Stimulated activated CD4-positive, alpha-beta T cell treated with anti-CD3 and anti-CD28 coated beads, Interleukin-4, amount 100 ng/mL, for 48 hours (primary cell): ENCODE measurements at regions not wholly inside any gene's neighbourhood (a gene's known extent, or its start where the extent isn't known, plus 50 kb on each side); places are given as distances from the start of the nearest gene placed in this dataset.

Experiments
- DNase-seq, 2 donors: peaks; one replicate each; pipeline ENCODE4 v3.0.0-alpha.2; 2020; ENCODE audit warnings: low read depth in 2 of 2

DNA sequence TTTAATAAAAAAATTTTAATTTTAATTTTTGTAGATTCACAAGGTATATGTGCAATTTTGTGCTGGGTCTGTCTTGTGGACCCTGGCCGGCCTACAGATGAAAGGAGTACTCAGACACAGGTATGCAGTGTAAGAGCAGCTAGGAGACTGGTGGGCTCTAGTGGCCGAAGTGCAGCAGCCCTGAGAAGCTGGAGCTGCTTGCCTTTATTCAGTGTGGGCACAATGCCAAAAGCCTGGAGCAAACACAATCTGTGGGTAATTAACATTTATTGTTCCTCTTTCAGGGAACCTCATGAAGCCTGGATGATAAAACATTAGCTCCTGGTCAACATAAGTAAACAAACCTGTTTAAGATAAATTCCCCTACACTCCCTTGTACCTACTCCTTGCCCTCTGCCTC is 135.7 kb upstream of the SEL1L start:
- no peak for DNase-seq

DNA sequence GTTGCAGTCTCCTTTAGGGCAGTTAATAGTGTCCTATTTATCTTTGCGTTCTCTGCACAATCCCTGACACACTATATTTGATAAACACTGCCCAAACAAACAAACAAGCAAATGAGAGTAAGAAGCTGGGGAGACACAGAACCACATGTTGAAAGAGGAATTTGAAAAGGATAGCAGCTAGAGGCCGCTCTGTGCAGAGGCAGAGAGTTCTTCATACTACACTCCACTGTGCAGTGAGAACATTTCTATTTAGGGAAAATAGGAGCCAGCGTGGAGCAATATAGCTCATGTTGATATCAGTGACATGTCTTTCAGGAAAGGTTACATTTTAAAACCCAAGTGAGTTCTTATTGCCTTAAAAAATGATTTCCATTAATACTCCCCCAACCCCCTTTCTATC is 140.3 kb upstream of the SEL1L start:
- no peak for DNase-seq

- DNase-seq: no peak
Observed at GRCh38 chr14:81676395-81676794, 142.7 kb upstream of the SEL1L start.

DNA sequence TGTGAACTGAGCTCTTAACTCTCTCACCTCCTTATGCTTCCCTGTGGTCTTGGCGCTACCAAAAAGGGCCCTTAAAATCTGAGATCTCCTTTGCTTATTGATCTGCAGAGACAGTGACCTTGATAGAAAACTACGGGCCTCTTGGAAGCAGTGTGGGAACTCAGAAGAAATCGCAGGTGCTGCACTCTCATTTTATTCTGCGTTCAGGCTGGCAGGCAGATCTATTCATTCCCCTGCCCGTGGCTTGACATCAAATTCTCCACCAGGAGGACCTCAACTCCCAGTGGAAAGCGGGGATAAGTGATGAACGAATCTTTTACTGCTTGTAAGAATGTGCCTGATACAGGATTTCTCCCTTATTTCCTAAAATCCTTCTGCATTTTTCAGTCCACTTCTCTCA is 143.2 kb upstream of the SEL1L start:
- DNase-seq: no peak

DNA sequence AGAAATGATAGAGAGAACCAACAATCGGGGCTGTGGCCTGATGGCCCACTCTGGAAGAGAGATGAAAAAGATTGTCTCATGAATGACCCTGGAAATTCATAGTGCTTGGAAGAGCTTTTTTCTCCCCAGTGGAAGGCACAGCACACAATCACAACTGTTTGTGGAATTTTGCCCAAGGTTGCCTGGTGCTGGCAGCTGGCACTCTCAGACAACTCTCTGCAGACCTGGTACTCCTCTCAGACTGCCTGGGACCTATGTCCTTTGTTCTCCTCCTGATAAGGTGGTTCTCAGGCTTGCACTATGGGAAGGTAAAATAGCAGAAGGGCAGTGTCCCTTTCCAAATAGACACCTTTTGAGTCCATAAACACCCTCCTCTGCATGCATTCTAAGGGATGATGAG is 144.1 kb upstream of the SEL1L start:
- no peak for DNase-seq

DNA sequence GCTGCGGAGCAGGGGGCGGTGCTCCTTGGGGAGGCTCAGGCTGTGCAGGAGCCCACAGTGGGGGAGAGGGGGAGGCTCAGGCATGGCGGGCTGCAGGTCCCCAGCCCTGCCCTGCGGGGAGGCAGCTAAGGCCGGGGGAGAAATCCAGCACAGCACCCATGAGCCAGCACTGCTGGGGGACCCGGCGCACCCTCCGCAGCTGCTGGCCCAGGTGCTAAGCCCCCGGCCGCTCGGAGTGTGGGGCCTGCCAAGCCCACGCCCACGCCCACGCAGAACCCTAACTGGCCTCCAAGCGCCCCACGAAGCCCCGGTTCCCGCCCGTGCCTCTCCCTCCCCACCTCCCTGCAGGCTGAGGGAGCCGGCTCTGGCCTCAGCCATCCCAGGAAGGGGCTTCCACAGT is 145.6 kb upstream of the SEL1L start:
- DNase-seq: no peak

GRCh38 chr14:81681541-81681940 is 147.9 kb upstream of the SEL1L start:
- DNase-seq: no peak

- no peak for DNase-seq
Observed at GRCh38 chr14:81682134-81682533, 148.5 kb upstream of the SEL1L start.

- no peak for DNase-seq
Observed at GRCh38 chr14:81682701-81683100, 149.0 kb upstream of the SEL1L start.

GRCh38 chr14:81684696-81685095 is 151.0 kb upstream of the SEL1L start:
- no peak for DNase-seq

DNA sequence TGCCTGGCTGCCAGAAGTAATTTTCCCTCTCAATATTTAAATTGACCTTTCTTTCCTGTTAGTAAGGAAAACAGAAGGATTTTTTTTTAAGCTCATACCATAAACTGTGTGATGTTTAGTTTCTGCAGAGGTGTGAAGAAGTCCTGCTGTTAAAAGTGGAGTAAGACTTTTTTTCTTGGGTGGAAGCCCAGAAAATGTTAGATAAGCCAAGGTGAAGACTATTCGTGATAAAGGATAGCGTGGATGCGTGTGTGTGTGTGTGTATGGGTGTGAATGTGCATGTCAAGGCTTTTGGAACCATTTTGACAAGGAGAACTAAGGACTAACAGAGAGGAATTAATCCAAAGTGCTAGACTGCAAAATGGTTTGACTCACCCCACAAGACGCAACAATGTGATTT is 152.9 kb upstream of the SEL1L start:
- DNase-seq: no peak

GRCh38 chr14:81691931-81692330 is 158.3 kb upstream of the SEL1L start:
- DNase-seq: no peak

GRCh38 chr14:81694419-81694818 is 160.8 kb upstream of the SEL1L start:
- no peak for DNase-seq

DNA sequence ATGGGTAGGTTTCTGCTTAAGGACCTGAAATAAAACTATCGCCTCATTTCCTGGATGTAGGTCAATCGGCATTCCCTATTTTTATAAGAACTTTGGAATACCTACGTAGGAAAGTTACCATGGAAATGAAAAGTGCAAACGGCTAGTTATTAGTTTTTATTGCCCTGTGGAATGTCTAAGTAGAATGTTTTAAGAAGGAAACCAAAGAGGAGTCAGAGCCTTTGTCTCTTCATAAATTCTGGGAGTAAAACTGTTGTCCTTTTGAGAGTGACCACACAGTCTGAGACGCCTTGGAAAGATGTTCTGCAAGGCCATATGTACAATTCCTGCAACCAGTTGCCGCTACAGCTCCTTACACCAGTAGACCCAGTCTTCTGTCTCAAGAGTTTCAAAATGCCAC is 176.0 kb upstream of the SEL1L start:
- DNase-seq: no peak

DNA sequence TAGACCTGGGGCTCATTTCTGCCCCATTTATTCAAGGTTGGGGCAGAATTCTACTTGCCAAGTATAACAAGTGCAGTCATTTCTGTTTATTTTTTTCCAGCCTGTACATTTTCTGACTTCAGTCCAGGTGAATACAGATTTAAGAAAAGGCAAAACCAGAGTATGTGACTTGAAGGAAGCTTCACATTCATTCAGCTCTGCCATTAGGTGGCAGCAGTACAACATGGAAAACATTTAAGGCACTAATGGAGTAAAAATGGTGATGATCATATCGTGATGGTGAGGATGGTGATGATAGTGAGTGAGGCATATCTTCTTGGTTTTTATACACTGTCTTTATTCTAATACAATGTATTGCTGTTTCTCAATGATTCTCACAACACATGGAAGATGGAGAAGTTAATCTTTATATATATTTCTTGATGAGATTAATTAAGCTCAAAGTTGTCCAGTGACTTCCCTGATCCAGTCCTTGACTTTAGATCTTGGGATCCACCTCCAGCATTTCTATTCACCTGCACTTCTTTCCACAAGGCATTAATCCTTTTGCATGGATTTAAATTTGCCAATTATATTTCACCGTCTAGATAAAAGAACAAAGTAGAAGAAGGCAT is 176.7 kb upstream of the SEL1L start:
- no peak for DNase-seq

DNA sequence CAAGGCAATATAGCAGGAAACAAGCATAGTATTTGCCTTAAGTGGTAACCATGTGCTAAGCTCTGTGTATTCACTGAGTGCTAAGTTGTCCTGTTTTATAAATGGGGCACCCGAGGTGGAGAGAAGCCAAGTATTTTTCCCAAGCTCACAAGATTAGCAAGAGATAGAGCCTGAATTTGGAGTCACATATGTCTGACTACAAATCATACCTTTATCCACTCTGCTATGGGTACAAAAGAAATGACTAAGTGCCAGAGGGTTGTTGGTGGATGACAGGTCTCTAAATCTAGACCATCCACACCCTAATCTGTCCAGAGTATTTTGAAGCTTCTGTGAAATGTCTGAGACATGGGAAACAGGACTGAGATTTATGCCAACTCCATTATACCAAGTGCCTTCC is 182.1 kb upstream of the SEL1L start:
- DNase-seq: no peak

GRCh38 chr14:81716953-81717352 is 183.3 kb upstream of the SEL1L start:
- DNase-seq: no peak

GRCh38 chr14:81723956-81724355 is 190.3 kb upstream of the SEL1L start:
- no peak for DNase-seq

DNA sequence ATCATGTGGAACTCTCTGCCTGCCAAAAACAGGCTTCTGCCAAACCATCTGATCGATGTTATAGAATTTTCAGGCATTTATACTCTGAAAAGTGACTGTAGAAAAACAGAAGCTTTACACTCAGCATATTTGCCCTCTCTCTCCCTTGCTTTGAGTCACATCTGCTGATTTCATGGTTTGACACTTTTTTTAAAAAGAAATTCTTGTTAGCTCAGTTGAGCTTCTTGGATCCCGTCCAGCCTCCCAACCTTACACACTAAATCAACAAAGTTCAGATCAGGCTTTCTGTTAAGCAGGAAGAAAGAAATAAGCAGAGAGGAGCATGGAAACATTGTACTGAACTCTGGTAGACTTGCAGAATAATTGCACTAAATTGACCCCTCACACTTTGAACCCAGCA is 193.6 kb upstream of the SEL1L start:
- DNase-seq: no peak

- no peak for DNase-seq
Observed at GRCh38 chr14:81728447-81728846, 194.8 kb upstream of the SEL1L start.

- DNase-seq: no peak
Observed at GRCh38 chr14:81729622-81730021, 196.0 kb upstream of the SEL1L start.

DNA sequence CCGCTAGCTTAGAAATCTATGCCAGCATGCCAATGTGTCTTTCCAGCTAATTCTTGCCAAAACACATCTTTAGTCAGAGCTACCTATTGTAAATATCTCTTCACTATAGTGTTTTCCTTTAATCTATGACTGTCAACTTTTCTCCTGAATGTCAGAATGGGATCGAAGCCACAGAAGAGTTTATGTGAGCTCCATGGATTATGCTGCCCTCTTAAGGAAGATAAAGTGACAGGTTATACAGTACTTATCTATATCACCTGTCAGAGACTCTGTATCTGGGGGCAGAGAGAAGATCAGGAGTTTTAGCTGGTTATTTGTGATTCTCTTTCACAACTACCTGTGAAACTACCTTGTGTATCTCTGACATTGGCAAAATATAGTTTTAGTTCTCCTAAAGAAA is 204.3 kb upstream of the SEL1L start:
- no peak for DNase-seq

DNA sequence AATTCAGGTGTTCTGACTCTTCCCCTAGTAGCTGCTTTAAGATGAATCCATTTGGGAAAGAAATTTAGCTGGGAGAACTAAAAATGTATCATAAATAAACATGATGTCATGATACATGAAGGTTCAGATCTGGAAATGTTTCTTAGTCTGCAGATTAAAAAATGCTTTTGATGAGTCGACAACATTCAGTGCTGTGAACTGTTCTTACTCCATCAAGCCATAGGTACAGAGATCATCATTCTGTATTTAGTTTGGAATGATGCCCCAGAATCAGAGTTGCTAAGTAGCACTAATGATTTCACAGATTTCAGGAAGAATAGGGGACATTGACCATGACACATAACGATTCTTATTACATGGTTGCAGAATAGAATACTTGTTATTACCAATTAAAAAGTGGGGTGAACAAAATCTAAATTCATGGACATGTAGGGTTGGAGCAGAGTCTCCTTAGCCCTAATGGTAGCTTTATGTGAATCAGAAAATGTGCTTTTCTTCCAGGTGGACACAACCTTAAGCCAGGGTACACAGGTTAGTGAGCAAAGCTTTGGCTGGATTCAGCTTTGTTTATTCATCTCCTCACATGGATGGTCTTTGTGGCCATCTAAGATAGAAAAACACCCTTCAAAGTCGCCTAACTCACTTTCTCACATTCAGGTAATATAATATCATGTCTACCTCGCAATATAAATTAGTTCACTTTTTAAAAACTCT is 205.4 kb upstream of the SEL1L start:
- no peak for DNase-seq

GRCh38 chr14:81743605-81744004 is 210.0 kb upstream of the SEL1L start:
- no peak for DNase-seq
